ENCODE measurements at regions not wholly inside any gene's neighbourhood (a gene's known extent, or its start where the extent isn't known, plus 50 kb on each side); places are given as distances from the start of the nearest gene placed in this dataset.

DNA sequence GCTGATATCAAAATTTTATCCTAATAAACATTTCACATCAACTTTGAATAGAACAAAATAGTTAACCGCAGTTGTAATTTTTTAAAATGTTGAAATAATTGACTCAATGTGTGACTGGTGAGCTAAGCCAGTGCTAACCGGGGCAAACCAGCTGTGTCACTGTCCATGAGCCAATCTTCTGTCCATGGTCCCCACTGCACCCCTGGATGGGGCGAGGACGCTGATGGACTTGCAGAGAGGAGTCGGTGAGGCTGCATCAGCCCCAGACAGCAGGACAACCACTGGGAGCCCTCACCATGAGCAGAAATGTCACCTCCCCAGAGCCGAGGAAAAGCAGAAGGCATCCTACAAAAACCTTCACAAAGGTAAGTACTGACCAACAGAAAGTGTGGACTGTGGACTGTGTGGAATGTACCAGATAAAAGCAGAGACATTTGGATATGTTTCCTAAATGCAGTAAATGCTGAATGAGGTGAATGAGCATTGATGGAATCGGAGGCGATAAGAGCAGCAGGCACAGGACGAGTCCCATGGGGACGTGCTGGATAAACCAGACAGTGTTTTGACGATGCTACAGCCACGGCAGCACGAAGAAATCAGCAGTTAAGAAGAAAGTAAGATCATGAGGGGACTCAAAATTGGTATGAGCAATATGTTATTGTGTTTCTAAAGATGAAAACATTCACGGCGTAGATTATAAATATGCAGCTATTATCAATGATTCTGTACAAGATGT lies 115.0 kb upstream of the BACE2 start:
- Histone ChIP-seq H3K36me3 (replicated peaks; ENCODE audit: insufficient read depth, low read depth) (no peaks in the 10 kb centered on the region), H4K20me1 (ENCODE audit: insufficient read depth, poor library complexity, severe bottlenecking) (no peaks in the 10 kb centered on the region), H3K4me1 (ENCODE audit: insufficient read depth) (no peaks in the 10 kb centered on the region), H3K4me2 (no peak overlapping the region), H3K9me3 (ENCODE audit: low read depth) (no peaks in the 10 kb centered on the region), H3K4me3 (no peak overlapping the region), H3K79me2 (no peaks in the 10 kb centered on the region), H2AFZ (no peak overlapping the region), H3K27ac (no peak overlapping the region), H3K9me2 (replicated peaks; ENCODE audit: insufficient read depth) (no peaks in the 10 kb centered on the region), H3K27me3 (no peaks in the 10 kb centered on the region)
- TF ChIP-seq EZH2phosphoT487 (IDR thresholded peaks at IDR 0.05; ENCODE audit: low read depth, severe bottlenecking, unreplicated experiment) = no peak
- TF ChIP-seq EZH2 (IDR thresholded peaks at IDR 0.05; ENCODE audit: borderline replicate concordance) = no peak
- TF ChIP-seq, protein P1, sequence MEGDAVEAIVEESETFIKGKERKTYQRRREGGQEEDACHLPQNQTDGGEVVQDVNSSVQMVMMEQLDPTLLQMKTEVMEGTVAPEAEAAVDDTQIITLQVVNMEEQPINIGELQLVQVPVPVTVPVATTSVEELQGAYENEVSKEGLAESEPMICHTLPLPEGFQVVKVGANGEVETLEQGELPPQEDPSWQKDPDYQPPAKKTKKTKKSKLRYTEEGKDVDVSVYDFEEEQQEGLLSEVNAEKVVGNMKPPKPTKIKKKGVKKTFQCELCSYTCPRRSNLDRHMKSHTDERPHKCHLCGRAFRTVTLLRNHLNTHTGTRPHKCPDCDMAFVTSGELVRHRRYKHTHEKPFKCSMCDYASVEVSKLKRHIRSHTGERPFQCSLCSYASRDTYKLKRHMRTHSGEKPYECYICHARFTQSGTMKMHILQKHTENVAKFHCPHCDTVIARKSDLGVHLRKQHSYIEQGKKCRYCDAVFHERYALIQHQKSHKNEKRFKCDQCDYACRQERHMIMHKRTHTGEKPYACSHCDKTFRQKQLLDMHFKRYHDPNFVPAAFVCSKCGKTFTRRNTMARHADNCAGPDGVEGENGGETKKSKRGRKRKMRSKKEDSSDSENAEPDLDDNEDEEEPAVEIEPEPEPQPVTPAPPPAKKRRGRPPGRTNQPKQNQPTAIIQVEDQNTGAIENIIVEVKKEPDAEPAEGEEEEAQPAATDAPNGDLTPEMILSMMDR (IDR thresholded peaks at IDR 0.05; ENCODE audit: poor library complexity) = no peak
- 91% methylated on average over 15 of the region's 15 CpGs for WGBS (ENCODE audit: low lambda C conversion rate, missing lambda C conversion rate)
- no peak for DNase-seq (ENCODE audit: low spot score)

DNA sequence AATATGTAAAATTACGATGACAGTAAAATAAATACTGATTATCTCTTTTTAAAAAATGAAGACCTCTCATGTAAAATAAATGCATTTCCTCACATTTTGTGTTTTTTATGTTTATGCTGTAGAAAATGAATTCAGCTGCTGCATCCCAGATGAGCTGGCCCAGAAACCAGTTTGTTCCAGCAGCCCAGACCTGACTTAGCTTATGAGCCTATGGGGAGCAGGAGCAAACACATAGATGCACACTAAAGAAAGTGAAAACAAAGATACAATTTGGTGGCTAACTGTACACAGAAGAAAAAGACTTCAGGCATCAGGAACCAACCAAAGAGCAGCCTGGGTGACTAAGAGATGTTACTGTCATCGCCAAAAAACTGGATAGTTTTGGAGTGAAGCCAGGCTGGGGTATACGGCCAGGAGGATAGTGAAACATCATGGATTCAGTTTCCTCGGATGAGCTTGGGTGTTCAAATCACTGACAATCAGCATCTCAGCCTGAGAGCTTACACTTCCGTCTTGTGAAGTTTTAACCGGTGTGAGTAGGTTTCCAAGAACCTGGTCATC lies 113.9 kb upstream of the BACE2 start:
- H3K36me3 ChIP-seq (replicated peaks; ENCODE audit: insufficient read depth, low read depth) = no peaks in the 10 kb centered on the region
- 89% methylated on average over 6 of the region's 6 CpGs for WGBS (ENCODE audit: low lambda C conversion rate, missing lambda C conversion rate)
- H3K4me2 ChIP-seq = no peak overlapping the region

DNA sequence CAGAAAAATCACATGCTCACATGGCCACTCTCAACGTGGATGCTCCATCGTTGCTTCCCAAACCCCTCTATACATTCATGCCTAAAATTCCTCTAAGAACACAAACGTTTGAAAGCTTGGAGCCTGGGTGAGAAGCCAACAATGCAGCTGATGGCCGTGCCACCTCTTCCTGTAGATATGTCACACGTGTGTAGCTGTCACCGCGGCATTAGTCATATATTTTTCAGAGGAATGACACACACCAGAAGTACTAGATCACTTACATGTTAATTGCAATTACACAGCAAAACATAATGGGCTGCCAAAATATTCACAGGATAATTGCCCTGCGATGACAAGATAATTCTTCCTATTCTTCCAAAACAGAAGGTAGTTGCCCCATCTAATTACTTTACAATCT lies 112.7 kb upstream of the BACE2 start:
- Histone ChIP-seq H3K4me1 (ENCODE audit: insufficient read depth) (no peaks in the 10 kb centered on the region), H4K20me1 (ENCODE audit: insufficient read depth, poor library complexity, severe bottlenecking) (no peaks in the 10 kb centered on the region), H3K27me3 (no peaks in the 10 kb centered on the region), H3K27ac (no peak overlapping the region), H3K4me2 (no peak overlapping the region), H3K9me3 (ENCODE audit: low read depth) (no peaks in the 10 kb centered on the region), H3K36me3 (replicated peaks; ENCODE audit: insufficient read depth, low read depth) (no peaks in the 10 kb centered on the region), H3K9me2 (replicated peaks; ENCODE audit: insufficient read depth) (no peaks in the 10 kb centered on the region), H2AFZ (no peak overlapping the region), H3K79me2 (no peaks in the 10 kb centered on the region), H3K4me3 (no peak overlapping the region)
- 86% methylated on average over 8 of the region's 8 CpGs for WGBS (ENCODE audit: low lambda C conversion rate, missing lambda C conversion rate)
- no peak for DNase-seq (ENCODE audit: low spot score)
- TF ChIP-seq EZH2phosphoT487 (IDR thresholded peaks at IDR 0.05; ENCODE audit: low read depth, severe bottlenecking, unreplicated experiment) (no peak), EZH2 (IDR thresholded peaks at IDR 0.05; ENCODE audit: borderline replicate concordance) (no peak)
- TF ChIP-seq, protein P1 (IDR thresholded peaks at IDR 0.05; ENCODE audit: poor library complexity) = no peak

More for the DNA sequence above, 113.9 kb upstream of the BACE2 start:
- Histone ChIP-seq H3K4me1 (ENCODE audit: insufficient read depth) (no peaks in the 10 kb centered on the region), H2AFZ (no peak overlapping the region), H4K20me1 (ENCODE audit: insufficient read depth, poor library complexity, severe bottlenecking) (no peaks in the 10 kb centered on the region), H3K9me3 (ENCODE audit: low read depth) (no peaks in the 10 kb centered on the region), H3K79me2 (no peaks in the 10 kb centered on the region), H3K9me2 (replicated peaks; ENCODE audit: insufficient read depth) (no peaks in the 10 kb centered on the region), H3K27me3 (no peaks in the 10 kb centered on the region), H3K27ac (no peak overlapping the region), H3K4me3 (no peak overlapping the region)
- TF ChIP-seq EZH2phosphoT487 (IDR thresholded peaks at IDR 0.05; ENCODE audit: low read depth, severe bottlenecking, unreplicated experiment) (no peak), EZH2 (IDR thresholded peaks at IDR 0.05; ENCODE audit: borderline replicate concordance) (no peak)
- TF ChIP-seq, protein P1 (IDR thresholded peaks at IDR 0.05; ENCODE audit: poor library complexity) = no peak
- DNase-seq (ENCODE audit: low spot score) = no peak

All from hepatocyte (in vitro differentiated cells).